Loucy (cell line): ENCODE measurements at regions not wholly inside any gene's neighbourhood (a gene's known extent, or its start where the extent isn't known, plus 50 kb on each side); places are given as distances from the start of the nearest gene placed in this dataset.

Experiments
- CTCF ChIP-seq: fragments of 200-600 bp; sonication (generic); conservative IDR thresholded peaks from 2 replicates; pipeline ENCODE4 v1.5.1; 2014; ENCODE audit warnings: mild to moderate bottlenecking, antibody characterized with exemption, low read length
- EZH2phosphoT487 ChIP-seq: fragments of 200-600 bp; IDR thresholded peaks from 2 replicates; pipeline ENCODE4 v1.6.1; 2018; ENCODE audit warnings: antibody characterized with exemption, mild to moderate bottlenecking, moderate library complexity, borderline replicate concordance

GRCh38 chr17:62126292-62126691, 61.2 kb upstream of the MED13 start:
- TF ChIP-seq CTCF (no peak), EZH2phosphoT487 (no peak)
